ENCODE measurements at regions not wholly inside any gene's neighbourhood (a gene's known extent, or its start where the extent isn't known, plus 50 kb on each side); places are given as distances from the start of the nearest gene placed in this dataset.

- no peak for TF ChIP-seq ZNF274 (IDR thresholded peaks at IDR 0.05; ENCODE audit: borderline replicate concordance, low read depth, low read length)
- no peak for TF ChIP-seq FOXJ3 (CRISPR knock-in tag; IDR thresholded peaks at IDR 0.05)
- TF ChIP-seq, protein P1, sequence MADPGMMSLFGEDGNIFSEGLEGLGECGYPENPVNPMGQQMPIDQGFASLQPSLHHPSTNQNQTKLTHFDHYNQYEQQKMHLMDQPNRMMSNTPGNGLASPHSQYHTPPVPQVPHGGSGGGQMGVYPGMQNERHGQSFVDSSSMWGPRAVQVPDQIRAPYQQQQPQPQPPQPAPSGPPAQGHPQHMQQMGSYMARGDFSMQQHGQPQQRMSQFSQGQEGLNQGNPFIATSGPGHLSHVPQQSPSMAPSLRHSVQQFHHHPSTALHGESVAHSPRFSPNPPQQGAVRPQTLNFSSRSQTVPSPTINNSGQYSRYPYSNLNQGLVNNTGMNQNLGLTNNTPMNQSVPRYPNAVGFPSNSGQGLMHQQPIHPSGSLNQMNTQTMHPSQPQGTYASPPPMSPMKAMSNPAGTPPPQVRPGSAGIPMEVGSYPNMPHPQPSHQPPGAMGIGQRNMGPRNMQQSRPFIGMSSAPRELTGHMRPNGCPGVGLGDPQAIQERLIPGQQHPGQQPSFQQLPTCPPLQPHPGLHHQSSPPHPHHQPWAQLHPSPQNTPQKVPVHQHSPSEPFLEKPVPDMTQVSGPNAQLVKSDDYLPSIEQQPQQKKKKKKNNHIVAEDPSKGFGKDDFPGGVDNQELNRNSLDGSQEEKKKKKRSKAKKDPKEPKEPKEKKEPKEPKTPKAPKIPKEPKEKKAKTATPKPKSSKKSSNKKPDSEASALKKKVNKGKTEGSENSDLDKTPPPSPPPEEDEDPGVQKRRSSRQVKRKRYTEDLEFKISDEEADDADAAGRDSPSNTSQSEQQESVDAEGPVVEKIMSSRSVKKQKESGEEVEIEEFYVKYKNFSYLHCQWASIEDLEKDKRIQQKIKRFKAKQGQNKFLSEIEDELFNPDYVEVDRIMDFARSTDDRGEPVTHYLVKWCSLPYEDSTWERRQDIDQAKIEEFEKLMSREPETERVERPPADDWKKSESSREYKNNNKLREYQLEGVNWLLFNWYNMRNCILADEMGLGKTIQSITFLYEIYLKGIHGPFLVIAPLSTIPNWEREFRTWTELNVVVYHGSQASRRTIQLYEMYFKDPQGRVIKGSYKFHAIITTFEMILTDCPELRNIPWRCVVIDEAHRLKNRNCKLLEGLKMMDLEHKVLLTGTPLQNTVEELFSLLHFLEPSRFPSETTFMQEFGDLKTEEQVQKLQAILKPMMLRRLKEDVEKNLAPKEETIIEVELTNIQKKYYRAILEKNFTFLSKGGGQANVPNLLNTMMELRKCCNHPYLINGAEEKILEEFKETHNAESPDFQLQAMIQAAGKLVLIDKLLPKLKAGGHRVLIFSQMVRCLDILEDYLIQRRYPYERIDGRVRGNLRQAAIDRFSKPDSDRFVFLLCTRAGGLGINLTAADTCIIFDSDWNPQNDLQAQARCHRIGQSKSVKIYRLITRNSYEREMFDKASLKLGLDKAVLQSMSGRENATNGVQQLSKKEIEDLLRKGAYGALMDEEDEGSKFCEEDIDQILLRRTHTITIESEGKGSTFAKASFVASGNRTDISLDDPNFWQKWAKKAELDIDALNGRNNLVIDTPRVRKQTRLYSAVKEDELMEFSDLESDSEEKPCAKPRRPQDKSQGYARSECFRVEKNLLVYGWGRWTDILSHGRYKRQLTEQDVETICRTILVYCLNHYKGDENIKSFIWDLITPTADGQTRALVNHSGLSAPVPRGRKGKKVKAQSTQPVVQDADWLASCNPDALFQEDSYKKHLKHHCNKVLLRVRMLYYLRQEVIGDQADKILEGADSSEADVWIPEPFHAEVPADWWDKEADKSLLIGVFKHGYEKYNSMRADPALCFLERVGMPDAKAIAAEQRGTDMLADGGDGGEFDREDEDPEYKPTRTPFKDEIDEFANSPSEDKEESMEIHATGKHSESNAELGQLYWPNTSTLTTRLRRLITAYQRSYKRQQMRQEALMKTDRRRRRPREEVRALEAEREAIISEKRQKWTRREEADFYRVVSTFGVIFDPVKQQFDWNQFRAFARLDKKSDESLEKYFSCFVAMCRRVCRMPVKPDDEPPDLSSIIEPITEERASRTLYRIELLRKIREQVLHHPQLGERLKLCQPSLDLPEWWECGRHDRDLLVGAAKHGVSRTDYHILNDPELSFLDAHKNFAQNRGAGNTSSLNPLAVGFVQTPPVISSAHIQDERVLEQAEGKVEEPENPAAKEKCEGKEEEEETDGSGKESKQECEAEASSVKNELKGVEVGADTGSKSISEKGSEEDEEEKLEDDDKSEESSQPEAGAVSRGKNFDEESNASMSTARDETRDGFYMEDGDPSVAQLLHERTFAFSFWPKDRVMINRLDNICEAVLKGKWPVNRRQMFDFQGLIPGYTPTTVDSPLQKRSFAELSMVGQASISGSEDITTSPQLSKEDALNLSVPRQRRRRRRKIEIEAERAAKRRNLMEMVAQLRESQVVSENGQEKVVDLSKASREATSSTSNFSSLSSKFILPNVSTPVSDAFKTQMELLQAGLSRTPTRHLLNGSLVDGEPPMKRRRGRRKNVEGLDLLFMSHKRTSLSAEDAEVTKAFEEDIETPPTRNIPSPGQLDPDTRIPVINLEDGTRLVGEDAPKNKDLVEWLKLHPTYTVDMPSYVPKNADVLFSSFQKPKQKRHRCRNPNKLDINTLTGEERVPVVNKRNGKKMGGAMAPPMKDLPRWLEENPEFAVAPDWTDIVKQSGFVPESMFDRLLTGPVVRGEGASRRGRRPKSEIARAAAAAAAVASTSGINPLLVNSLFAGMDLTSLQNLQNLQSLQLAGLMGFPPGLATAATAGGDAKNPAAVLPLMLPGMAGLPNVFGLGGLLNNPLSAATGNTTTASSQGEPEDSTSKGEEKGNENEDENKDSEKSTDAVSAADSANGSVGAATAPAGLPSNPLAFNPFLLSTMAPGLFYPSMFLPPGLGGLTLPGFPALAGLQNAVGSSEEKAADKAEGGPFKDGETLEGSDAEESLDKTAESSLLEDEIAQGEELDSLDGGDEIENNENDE (IDR thresholded peaks at IDR 0.05; ENCODE audit: low read depth, low read length), result no peak
- no peak for TF ChIP-seq CHCHD3 (CRISPR knock-in tag; IDR thresholded peaks at IDR 0.05)
- TF ChIP-seq, protein P2, sequence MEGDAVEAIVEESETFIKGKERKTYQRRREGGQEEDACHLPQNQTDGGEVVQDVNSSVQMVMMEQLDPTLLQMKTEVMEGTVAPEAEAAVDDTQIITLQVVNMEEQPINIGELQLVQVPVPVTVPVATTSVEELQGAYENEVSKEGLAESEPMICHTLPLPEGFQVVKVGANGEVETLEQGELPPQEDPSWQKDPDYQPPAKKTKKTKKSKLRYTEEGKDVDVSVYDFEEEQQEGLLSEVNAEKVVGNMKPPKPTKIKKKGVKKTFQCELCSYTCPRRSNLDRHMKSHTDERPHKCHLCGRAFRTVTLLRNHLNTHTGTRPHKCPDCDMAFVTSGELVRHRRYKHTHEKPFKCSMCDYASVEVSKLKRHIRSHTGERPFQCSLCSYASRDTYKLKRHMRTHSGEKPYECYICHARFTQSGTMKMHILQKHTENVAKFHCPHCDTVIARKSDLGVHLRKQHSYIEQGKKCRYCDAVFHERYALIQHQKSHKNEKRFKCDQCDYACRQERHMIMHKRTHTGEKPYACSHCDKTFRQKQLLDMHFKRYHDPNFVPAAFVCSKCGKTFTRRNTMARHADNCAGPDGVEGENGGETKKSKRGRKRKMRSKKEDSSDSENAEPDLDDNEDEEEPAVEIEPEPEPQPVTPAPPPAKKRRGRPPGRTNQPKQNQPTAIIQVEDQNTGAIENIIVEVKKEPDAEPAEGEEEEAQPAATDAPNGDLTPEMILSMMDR (IDR thresholded peaks at IDR 0.05 in 2 of 3, conservative IDR thresholded peaks at IDR 0.05 in 1 of 3; ENCODE audit: insufficient read depth in 2 of 3, low read depth in 1 of 3, low read length in 3 of 3), result no peak
- TF ChIP-seq FOSL1 (tag; conservative IDR thresholded peaks at IDR 0.05), result no peak
- TF ChIP-seq, protein P3, sequence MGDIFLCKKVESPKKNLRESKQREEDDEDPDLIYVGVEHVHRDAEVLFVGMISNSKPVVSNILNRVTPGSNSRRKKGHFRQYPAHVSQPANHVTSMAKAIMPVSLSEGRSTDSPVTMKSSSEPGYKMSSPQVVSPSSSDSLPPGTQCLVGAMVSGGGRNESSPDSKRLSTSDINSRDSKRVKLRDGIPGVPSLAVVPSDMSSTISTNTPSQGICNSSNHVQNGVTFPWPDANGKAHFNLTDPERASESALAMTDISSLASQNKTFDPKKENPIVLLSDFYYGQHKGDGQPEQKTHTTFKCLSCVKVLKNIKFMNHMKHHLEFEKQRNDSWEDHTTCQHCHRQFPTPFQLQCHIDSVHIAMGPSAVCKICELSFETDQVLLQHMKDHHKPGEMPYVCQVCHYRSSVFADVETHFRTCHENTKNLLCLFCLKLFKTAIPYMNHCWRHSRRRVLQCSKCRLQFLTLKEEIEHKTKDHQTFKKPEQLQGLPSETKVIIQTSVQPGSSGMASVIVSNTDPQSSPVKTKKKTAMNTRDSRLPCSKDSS (IDR thresholded peaks at IDR 0.05; ENCODE audit: low read depth, partially characterized antibody), result no peak
- TF ChIP-seq, protein P4, sequence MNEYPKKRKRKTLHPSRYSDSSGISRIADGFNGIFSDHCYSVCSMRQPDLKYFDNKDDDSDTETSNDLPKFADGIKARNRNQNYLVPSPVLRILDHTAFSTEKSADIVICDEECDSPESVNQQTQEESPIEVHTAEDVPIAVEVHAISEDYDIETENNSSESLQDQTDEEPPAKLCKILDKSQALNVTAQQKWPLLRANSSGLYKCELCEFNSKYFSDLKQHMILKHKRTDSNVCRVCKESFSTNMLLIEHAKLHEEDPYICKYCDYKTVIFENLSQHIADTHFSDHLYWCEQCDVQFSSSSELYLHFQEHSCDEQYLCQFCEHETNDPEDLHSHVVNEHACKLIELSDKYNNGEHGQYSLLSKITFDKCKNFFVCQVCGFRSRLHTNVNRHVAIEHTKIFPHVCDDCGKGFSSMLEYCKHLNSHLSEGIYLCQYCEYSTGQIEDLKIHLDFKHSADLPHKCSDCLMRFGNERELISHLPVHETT (CRISPR knock-in tag; conservative IDR thresholded peaks at IDR 0.05 in 1 of 2, IDR thresholded peaks at IDR 0.05 in 1 of 2), result no peak
- TF ChIP-seq, protein P5, sequence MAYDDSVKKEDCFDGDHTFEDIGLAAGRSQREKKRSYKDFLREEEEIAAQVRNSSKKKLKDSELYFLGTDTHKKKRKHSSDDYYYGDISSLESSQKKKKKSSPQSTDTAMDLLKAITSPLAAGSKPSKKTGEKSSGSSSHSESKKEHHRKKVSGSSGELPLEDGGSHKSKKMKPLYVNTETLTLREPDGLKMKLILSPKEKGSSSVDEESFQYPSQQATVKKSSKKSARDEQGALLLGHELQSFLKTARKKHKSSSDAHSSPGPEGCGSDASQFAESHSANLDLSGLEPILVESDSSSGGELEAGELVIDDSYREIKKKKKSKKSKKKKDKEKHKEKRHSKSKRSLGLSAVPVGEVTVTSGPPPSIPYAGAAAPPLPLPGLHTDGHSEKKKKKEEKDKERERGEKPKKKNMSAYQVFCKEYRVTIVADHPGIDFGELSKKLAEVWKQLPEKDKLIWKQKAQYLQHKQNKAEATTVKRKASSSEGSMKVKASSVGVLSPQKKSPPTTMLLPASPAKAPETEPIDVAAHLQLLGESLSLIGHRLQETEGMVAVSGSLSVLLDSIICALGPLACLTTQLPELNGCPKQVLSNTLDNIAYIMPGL (CRISPR knock-in tag; IDR thresholded peaks at IDR 0.05), result no peak
- TF ChIP-seq RBM17 (IDR thresholded peaks at IDR 0.05; ENCODE audit: borderline replicate concordance, low read depth, low read length), result no peak
Measured at GRCh38 chr6:66751630-66752029, 1044.6 kb upstream of the EYS start.

Data from K562 (cell line).